Ishikawa (cell line): ENCODE measurements at regions not wholly inside any gene's neighbourhood (a gene's known extent, or its start where the extent isn't known, plus 50 kb on each side); places are given as distances from the start of the nearest gene placed in this dataset.

Experiments used
- CREB1 ChIP-seq: IDR thresholded peaks from 2 replicates; pipeline ENCODE4 v1.6.1; 2012; ENCODE audit warnings: low read depth
- EGR1 ChIP-seq: IDR thresholded peaks from 2 replicates; pipeline ENCODE4 v1.6.1; 2012
- EP300 ChIP-seq: IDR thresholded peaks from 2 replicates; pipeline ENCODE4 v1.6.1; 2012; ENCODE audit warnings: borderline replicate concordance
- ZBTB7A ChIP-seq: IDR thresholded peaks from 2 replicates; pipeline ENCODE4 v1.6.1; 2012; ENCODE audit warnings: low read depth

DNA sequence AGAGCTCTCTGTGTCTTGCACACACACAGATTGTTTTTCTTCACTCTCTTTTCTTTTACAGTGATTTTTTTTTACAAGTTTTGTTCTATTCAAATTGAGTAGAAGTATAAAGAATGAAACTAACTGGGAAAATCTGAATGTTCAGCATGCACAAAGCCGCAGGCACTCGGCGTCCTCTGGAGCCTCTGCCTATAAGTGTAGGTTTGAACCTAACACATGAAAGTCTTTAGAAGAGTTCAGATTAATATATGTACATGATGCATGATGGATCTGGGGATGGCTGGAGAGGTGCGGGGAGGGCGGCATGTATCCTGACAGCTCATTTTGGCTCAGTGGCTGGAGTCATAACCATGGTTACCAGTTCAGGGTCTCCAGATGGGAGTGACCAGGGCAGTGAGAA is 301.1 kb upstream of the CDH4 start:
- TF ChIP-seq ZBTB7A (no peak), CREB1 (no peak), EGR1 (no peak), EP300 (no peak)
